ENCODE measurements at regions not wholly inside any gene's neighbourhood (a gene's known extent, or its start where the extent isn't known, plus 50 kb on each side); places are given as distances from the start of the nearest gene placed in this dataset.

GRCh38 chr6:121695329-121695728 is 259.9 kb downstream of the GJA1 start:
- TF ChIP-seq CTCF (IDR thresholded peaks at IDR 0.05) = no peak
- no peak for TF ChIP-seq POLR2AphosphoS5 (IDR thresholded peaks at IDR 0.05)

All from suprapubic skin (tissue), 3 donors.